HCT116 (cell line): ENCODE measurements at regions not wholly inside any gene's neighbourhood (a gene's known extent, or its start where the extent isn't known, plus 50 kb on each side); places are given as distances from the start of the nearest gene placed in this dataset.

Experiments
- ATAC-seq: fragments of 200-7000 bp; cut with Tn5 transposase; 2 replicates; pipeline ENCODE4 v1.9.1; 2020; ENCODE audit warnings: mild to moderate bottlenecking, moderate library complexity
- BruUV-seq: library from RNA; stranded (reverse); fragments of 400-500 nt; replicated peaks from 2 replicates; lab custom pipeline; 2021; lab: Mats Ljungman, UMichigan
- CTCF ChIA-PET: fragments of 300-600 bp; sonication (Branson Sonifier 250); formaldehyde crosslinking; loops from one replicate; lab custom pipeline; 2021; ENCODE audit warnings: antibody characterized with exemption; lab: Charles Lee
- POLR2A ChIA-PET: fragments of 300-600, 350-600 bp; sonication (Branson Sonifier 250); formaldehyde crosslinking; loops from one replicate; lab custom pipeline; 2021; ENCODE audit warnings: antibody characterized with exemption; lab: Charles Lee
- RAD21 ChIA-PET, 2 experiments: fragments of 300-600 bp; sonication (Branson Sonifier 250); formaldehyde crosslinking; loops; one replicate each; lab custom pipeline; 2023; ENCODE audit warnings: low total read pairs in 2 of 2; ENCODE audit not compliant: uncharacterized antibody in 2 of 2, unreplicated experiment in 2 of 2, low non-redundant PET in 1 of 2; lab: Charles Lee
- DNase-seq: peaks from one replicate; pipeline ENCODE4 v3.0.0-alpha.2; 2010; ENCODE audit warnings: low read depth, low spot score
- H2AFZ ChIP-seq: fragments of 200-600 bp; shearing (Covaris generic), sonication (generic); 2 replicates; pipeline ENCODE4 v1.6.1; 2017; ENCODE audit warnings: low read depth, mixed run types, mixed read lengths, antibody characterized with exemption, low read length; ENCODE audit not compliant: poor library complexity, severe bottlenecking
- H3K27ac ChIP-seq: 2 replicates; pipeline ENCODE4 v1.5.1; 2012; ENCODE audit warnings: low read depth, low read length
- H3K27me3 ChIP-seq: fragments of 200-600 bp; sonication (generic); 2 replicates; pipeline ENCODE4 v1.6.1; 2016; ENCODE audit warnings: mixed run types, low read length, mixed read lengths; ENCODE audit not compliant: insufficient read depth
- H3K36me3 ChIP-seq, 2 experiments: fragments of 200-500 bp in 1 of 2; fragments of 200-600 bp in 1 of 2; sonication (Bioruptor generic) in 1 of 2; sonication (generic) in 1 of 2; 2 replicates each; pipeline versions ENCODE4 v1.5.1 to v1.6.1; 2014 to 2016; ENCODE audit warnings: low read length in 2 of 2, inconsistent platforms in 1 of 2, mixed read lengths in 1 of 2, mixed run types in 1 of 2; ENCODE audit not compliant: insufficient read depth in 2 of 2, control insufficient read depth in 1 of 2
- H3K4me1 ChIP-seq, 2 experiments: fragments of 200-600 bp in 1 of 2; sonication (generic) in 1 of 2; 2 replicates each; pipeline versions ENCODE4 v1.5.1 to v1.6.1; 2012 to 2017; ENCODE audit warnings: low read length in 2 of 2, inconsistent platforms in 1 of 2, mild to moderate bottlenecking in 1 of 2, mixed read lengths in 1 of 2, mixed run types in 1 of 2, moderate library complexity in 1 of 2; ENCODE audit not compliant: insufficient read depth in 2 of 2, control insufficient read depth in 1 of 2
- H3K4me2 ChIP-seq: fragments of 200-600 bp; sonication (generic); 2 replicates; pipeline ENCODE4 v1.6.1; 2017; ENCODE audit warnings: mixed run types, low read length, mixed read lengths
- H3K4me3 ChIP-seq, 2 experiments: fragments of 200-600 bp in 1 of 2; sonication (generic) in 1 of 2; replicated peaks in 1 of 2; 2 replicates each; pipeline ENCODE4 v1.5.1; 2011 to 2016; ENCODE audit warnings: low read length in 2 of 2, control low read depth in 1 of 2, low read depth in 1 of 2, mild to moderate bottlenecking in 1 of 2, mixed read lengths in 1 of 2, mixed run types in 1 of 2
- H3K79me2 ChIP-seq: fragments of 200-600 bp; sonication (generic); 2 replicates; pipeline ENCODE4 v1.6.1; 2017; ENCODE audit warnings: mild to moderate bottlenecking, mixed run types, low read length, moderate library complexity, mixed read lengths; ENCODE audit not compliant: insufficient read depth
- H3K9ac ChIP-seq: fragments of 200-600 bp; sonication (generic); 2 replicates; pipeline ENCODE4 v1.6.1; 2016; ENCODE audit warnings: low read length, mixed read lengths
- H3K9me2 ChIP-seq: fragments of 200-600 bp; sonication (generic), shearing (Covaris generic); 2 replicates; pipeline ENCODE4 v1.6.1; 2017; ENCODE audit warnings: mixed run types, mild to moderate bottlenecking, moderate library complexity; ENCODE audit not compliant: insufficient read depth
- H3K9me3 ChIP-seq, 2 experiments: fragments of 200-500 bp in 1 of 2; fragments of 200-600 bp in 1 of 2; sonication (Bioruptor generic) in 1 of 2; sonication (generic) in 1 of 2; 2 replicates each; pipeline ENCODE4 v1.6.1; 2014 to 2017; ENCODE audit warnings: low read length in 2 of 2, mixed read lengths in 2 of 2, inconsistent platforms in 1 of 2, low read depth in 1 of 2, mild to moderate bottlenecking in 1 of 2, mixed run types in 1 of 2, moderate library complexity in 1 of 2; ENCODE audit not compliant: control insufficient read depth in 1 of 2, insufficient read depth in 1 of 2
- H4K20me1 ChIP-seq: fragments of 200-600 bp; sonication (generic), shearing (Covaris generic); 2 replicates; pipeline ENCODE4 v1.6.1; 2017; ENCODE audit warnings: mixed run types, mild to moderate bottlenecking, moderate library complexity; ENCODE audit not compliant: insufficient read depth
- CBX3 ChIP-seq: IDR thresholded peaks from 2 replicates; pipeline ENCODE4 v1.6.1; 2012; ENCODE audit warnings: low read depth
- CEBPB ChIP-seq: IDR thresholded peaks from 2 replicates; pipeline ENCODE4 v1.6.1; 2012; ENCODE audit warnings: low read depth
- CTCF ChIP-seq, 3 experiments: fragments of 200-600 bp in 1 of 3; sonication (generic) in 1 of 3; IDR thresholded peaks in 2 of 3; conservative IDR thresholded peaks in 1 of 3; 2 replicates each; pipeline ENCODE4 v1.5.1; 2012 to 2017; ENCODE audit warnings: low read depth in 2 of 3, low read length in 2 of 3, antibody characterized with exemption in 1 of 3, borderline replicate concordance in 1 of 3, control low read depth in 1 of 3, mild to moderate bottlenecking in 1 of 3, mixed read lengths in 1 of 3, mixed run types in 1 of 3, moderate library complexity in 1 of 3; ENCODE audit not compliant: insufficient read depth in 1 of 3
- EZH2 ChIP-seq: fragments of 200-600 bp; sonication (generic); IDR thresholded peaks from 2 replicates; pipeline ENCODE4 v1.6.1; 2017; ENCODE audit warnings: antibody characterized with exemption, mixed run types
- MAX ChIP-seq: IDR thresholded peaks from 2 replicates; pipeline ENCODE4 v1.6.1; 2012
- POLR2A ChIP-seq: IDR thresholded peaks from 2 replicates; pipeline ENCODE4 v1.7.0; 2011; ENCODE audit warnings: borderline replicate concordance; ENCODE audit not compliant: insufficient read depth, insufficient read length; ENCODE audit errors: extremely low read depth
- POLR2AphosphoS5 ChIP-seq: IDR thresholded peaks from 2 replicates; pipeline ENCODE4 v1.6.1; 2011; ENCODE audit warnings: mild to moderate bottlenecking, low read depth, low read length, moderate library complexity
- SIN3A ChIP-seq: IDR thresholded peaks from 2 replicates; pipeline ENCODE4 v1.6.1; 2012; ENCODE audit warnings: low read depth
- SP1 ChIP-seq: IDR thresholded peaks from 2 replicates; pipeline ENCODE4 v1.6.1; 2012; ENCODE audit warnings: low read depth
- SRF ChIP-seq: IDR thresholded peaks from 2 replicates; pipeline ENCODE4 v1.6.1; 2012; ENCODE audit warnings: low read depth
- ZBTB33 ChIP-seq: IDR thresholded peaks from 2 replicates; pipeline ENCODE4 v1.6.1; 2011; ENCODE audit warnings: mild to moderate bottlenecking, low read length, moderate library complexity; ENCODE audit not compliant: insufficient replicate concordance; ENCODE audit errors: extremely low read depth
- ZNF274 ChIP-seq: fragments of 200-500 bp; sonication (Bioruptor generic); IDR thresholded peaks from 2 replicates; pipeline ENCODE4 v1.6.1; 2014; ENCODE audit warnings: mild to moderate bottlenecking, low read depth, low read length, inconsistent platforms
- intact Hi-C: fragments of 100-400 bp; cut with micrococcal nuclease; formaldehyde crosslinking; loops from 2 replicates; pipeline ENCODE4 v1.10.0; 2022

- CTCF ChIA-PET: no interaction called here
- DNase-seq: no peak
- TF ChIP-seq POLR2A: no peak
- TF ChIP-seq EZH2: no peak
- no peak for TF ChIP-seq CEBPB
- no peak for TF ChIP-seq MAX
- TF ChIP-seq SRF: no peak
- TF ChIP-seq SP1: no peak
- no peak for TF ChIP-seq POLR2AphosphoS5
- TF ChIP-seq SIN3A: no peak
- no peak for TF ChIP-seq CTCF (IDR thresholded peaks at IDR 0.05 in 2 of 3, conservative IDR thresholded peaks at IDR 0.05 in 1 of 3; ENCODE audit: borderline replicate concordance in 1 of 3, insufficient read depth in 1 of 3, low read depth in 2 of 3, low read length in 2 of 3)
- no peak for TF ChIP-seq ZNF274
- TF ChIP-seq, all 23 proteins: peak for 0
- no peaks in the 10 kb centered on the region for H3K9me2 ChIP-seq
- RAD21 ChIA-PET: no interaction called here
- no peaks in the 10 kb centered on the region for H3K36me3 ChIP-seq
- no peak overlapping the region for H3K4me3 ChIP-seq
- H3K4me2 ChIP-seq: no peak overlapping the region
- no peaks in the 10 kb centered on the region for H3K27me3 ChIP-seq
- no peaks in the 10 kb centered on the region for H3K4me1 ChIP-seq
- peaks cover 0 to 11% of the 10 kb centered on the region in 2 experiments; a peak in 2 of 4 replicates for H3K9me3 ChIP-seq
- no peak for ATAC-seq
- no peak overlapping the region for H2AFZ ChIP-seq
- H4K20me1 ChIP-seq: no peaks in the 10 kb centered on the region
- intact Hi-C loops: no loop called here
- no peak overlapping the region for H3K9ac ChIP-seq
- BruUV-seq: no TSS peak
- no peaks in the 10 kb centered on the region for H3K79me2 ChIP-seq
- POLR2A ChIA-PET: no interaction called here
- H3K27ac ChIP-seq: no peak overlapping the region
Measured at GRCh38 chr7:69498671-69499070, 99.6 kb upstream of the AUTS2 start.

- CTCF ChIA-PET: no interaction called here
Measured at GRCh38 chr7:69502358-69502757, 95.9 kb upstream of the AUTS2 start.

More at GRCh38 chr7:69502358-69502757, 95.9 kb upstream of the AUTS2 start:
- H3K9ac ChIP-seq: no peak overlapping the region
- peaks cover 0 to 11% of the 10 kb centered on the region in 2 experiments; a peak in 2 of 4 replicates for H3K9me3 ChIP-seq
- ATAC-seq (no peak), DNase-seq (no peak)
- H2AFZ ChIP-seq: no peak overlapping the region
- no peak overlapping the region for H3K27ac ChIP-seq
- H3K4me3 ChIP-seq: no peak overlapping the region
- H4K20me1 ChIP-seq: no peaks in the 10 kb centered on the region
- ChIA-PET POLR2A (no interaction called here), RAD21 (no interaction called here)
- no peak overlapping the region for H3K4me2 ChIP-seq
- no peaks in the 10 kb centered on the region for H3K36me3 ChIP-seq
- H3K9me2 ChIP-seq: no peaks in the 10 kb centered on the region
- H3K4me1 ChIP-seq: no peaks in the 10 kb centered on the region
- H3K27me3 ChIP-seq: no peaks in the 10 kb centered on the region
- H3K79me2 ChIP-seq: no peaks in the 10 kb centered on the region
- TF ChIP-seq SP1 (no peak), CBX3 (no peak), POLR2A (no peak), SRF (no peak), ZBTB33 (no peak), CEBPB (no peak), CTCF (IDR thresholded peaks at IDR 0.05 in 2 of 3, conservative IDR thresholded peaks at IDR 0.05 in 1 of 3; ENCODE audit: borderline replicate concordance in 1 of 3, insufficient read depth in 1 of 3, low read depth in 2 of 3, low read length in 2 of 3) (no peak)
- no TSS peak for BruUV-seq
- intact Hi-C loops: no loop called here
